CD4-positive, alpha-beta T cell treated with Interleukin-10 for 1 hour (primary cell): ENCODE measurements at regions not wholly inside any gene's neighbourhood (a gene's known extent, or its start where the extent isn't known, plus 50 kb on each side); places are given as distances from the start of the nearest gene placed in this dataset.
"Not testable (repeated sequence)": the region's sequence is repeated elsewhere in the genome, so short reads cannot be mapped to it uniquely, and the experiment has no call there.

Experiments used
- DNase-seq: peaks from one replicate; pipeline ENCODE4 v3.0.0-alpha.2; 2020

DNA sequence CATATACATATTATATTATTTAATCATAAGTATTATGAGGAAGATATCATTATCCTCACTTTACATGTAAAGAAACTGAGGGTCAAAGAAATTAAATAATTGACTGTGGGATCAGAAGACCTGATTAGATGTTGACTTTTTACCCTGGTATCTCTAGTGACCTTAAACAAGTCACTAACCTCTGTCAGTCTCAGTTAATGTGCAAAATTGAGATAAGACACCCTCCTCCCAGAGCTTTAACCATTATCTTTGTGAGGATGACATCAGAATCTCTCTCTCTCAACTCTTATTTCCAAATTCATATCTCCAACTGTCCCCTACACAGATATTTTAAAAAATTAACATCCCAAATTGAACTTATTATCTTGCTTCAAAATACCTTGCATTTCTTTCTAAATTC is 177.8 kb downstream of the KLHL28 start:
- DNase-seq = no peak

DNA sequence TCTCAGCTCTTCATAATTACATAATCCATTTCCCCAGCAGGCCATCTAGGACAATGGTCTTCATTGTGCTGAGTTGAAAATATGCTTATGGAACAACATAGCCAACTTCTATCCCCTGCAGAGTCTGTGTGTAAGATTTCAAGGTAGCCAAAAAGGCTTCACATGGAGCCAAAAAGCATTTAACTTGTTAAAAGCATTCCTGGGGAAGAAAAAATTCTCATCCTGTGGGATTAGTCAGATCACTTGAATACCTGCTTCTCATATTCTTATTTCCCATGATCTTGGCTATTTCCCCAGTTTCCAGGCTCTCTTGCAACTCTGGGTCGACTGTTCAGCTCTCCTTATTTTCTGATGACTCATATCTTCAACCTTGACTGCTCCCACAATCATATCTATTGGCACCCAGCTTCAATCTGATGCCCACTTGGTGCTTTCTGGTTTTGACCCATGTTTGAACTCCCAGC is 178.9 kb downstream of the KLHL28 start:
- DNase-seq = no peak

GRCh38 chr14:44780989-44781388 is 180.8 kb downstream of the KLHL28 start:
- DNase-seq = no peak

GRCh38 chr14:44778604-44779003 is 183.1 kb downstream of the KLHL28 start:
- no peak for DNase-seq

DNA sequence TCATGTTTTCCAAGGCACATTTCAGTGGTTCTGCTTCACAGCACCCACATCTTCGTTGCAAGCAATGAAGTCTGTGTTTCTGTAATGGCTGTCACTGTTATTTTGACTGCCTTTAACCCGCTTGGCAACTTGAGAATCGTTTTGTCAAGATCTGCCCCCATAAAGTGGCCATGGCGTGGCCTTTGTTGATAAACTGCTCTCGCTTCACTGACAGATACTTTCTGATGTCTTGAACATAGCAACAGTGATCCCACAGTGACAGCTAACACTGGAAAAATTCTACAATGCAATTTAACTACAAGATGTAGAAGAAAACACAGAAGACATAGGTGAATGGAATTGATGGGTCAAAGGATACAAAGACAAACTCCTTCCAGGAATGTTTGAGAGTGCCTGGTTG is 184.2 kb downstream of the KLHL28 start:
- DNase-seq = no peak

DNA sequence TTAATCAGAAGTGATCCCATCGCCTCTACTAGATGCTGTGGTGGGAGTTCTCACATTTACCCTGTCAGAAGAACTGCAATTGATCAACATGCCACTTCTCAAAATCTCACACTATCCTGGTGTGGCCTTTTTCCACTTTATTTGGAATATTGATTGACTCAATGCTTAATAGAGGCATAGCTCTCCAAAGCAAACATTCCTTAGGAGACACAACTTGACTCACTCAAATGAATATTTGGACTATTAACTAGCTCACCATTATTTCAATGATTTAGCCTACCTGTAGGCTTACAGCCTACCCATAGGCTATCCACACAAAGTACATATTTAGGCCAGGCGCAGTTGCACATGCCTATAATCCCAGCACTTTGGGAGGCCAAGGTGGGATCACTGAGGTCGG is 186.5 kb downstream of the KLHL28 start:
- no peak for DNase-seq

DNA sequence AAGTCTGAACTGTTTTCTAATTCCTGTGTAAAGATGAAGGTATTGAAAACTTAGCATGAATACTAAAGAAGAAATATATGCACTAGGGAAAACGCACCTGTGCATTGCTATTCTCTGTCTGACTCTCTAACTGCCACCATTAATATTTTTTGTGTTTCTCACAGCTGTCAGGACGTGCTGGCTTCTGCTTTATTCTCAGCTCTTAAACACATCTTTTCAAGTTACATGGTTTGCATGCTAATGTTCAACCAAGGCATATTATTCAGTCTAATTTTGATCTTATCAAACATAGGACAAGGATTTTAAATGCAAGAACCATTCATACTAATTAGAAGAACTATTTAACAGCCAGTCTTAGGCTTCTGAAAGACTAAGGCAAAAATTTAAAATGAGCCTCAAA is 187.4 kb downstream of the KLHL28 start:
- no peak for DNase-seq

DNA sequence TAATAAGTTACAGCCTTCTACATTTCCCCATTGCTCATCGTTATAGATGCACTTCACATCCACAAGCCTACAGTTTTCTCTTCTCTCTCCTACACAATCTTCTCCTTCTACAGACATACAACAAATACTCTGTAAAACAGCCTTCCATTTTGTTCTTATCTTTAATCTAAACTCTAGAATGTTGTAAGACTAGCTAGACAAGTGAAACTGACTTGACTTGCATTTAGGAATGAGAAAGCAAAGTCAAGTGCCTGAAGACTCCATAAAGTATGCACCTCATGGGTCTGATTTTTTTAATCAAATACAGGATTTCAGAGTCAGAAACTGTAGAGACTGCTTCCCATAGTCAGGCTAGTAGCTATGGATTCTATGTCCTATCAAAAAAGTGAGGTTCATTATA is 190.3 kb downstream of the KLHL28 start:
- DNase-seq = no peak

GRCh38 chr14:44770201-44770600 is 191.5 kb downstream of the KLHL28 start:
- DNase-seq = no peak

- DNase-seq = no peak
These were observed 192.8 kb downstream of the KLHL28 start for GRCh38 chr14:44768935-44769334.

- DNase-seq = no peak
These were observed 194.0 kb downstream of the KLHL28 start for GRCh38 chr14:44767646-44768173.

DNA sequence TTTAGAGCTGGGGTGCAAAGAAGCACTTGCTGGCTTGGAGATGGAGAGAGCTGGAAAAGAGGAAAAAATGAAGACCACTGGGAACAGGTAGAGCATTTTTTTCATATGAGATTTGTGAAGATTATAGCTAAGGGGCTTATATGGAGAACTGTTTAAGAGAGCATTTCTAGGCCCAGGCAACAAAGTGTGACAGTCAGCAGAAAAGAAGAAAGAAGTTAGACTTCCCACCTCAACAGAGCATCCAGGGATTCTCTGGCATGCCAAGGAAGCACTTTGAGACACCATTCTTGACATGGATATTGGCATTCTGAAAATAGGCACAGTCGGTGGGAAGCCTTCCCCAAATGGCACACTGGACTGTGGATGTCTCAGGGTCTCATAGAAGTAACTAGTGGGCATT is 195.5 kb downstream of the KLHL28 start:
- DNase-seq = no peak

DNA sequence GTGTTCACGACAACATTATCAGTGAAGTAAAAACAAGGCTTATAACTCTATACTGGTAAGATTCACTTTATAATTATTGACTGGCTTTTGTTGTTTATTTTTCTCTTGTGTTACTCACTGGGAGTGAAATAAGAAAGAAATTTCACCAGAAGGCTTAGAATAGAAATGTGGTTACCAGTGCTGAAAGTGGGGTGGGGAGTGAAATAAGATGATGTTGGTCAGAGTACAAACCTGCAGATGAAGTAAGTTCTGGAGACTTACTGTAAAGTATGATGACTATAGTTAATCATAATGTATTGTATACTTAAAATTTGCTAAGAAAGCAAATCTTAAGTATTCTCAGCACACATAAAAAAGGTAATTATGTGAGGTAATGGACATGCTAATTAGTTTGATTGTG is 198.4 kb downstream of the KLHL28 start:
- no peak for DNase-seq

GRCh38 chr14:44759277-44759676 is 202.5 kb downstream of the KLHL28 start:
- no peak for DNase-seq

DNA sequence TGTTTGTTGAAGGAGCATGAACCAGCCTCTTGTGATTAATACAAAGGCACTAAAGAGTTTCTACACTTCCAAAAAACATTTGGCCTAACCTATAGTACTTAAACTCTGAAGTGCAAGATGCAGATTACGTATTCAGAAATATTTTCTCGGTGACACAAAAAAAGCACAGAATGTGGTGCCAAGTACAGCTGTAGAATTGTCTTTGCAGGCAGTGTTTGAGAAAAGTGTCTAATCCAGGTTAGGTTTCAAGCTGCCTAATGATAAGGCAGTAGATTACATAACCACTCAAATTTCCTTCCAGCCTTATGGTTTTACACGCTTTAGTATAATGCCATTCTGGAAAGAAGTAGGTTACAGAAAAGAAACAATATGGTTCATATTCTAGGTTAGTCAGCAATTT is 205.2 kb downstream of the KLHL28 start:
- no peak for DNase-seq

- DNase-seq = no peak
These were observed 216.4 kb downstream of the KLHL28 start for GRCh38 chr14:44745371-44745770.

GRCh38 chr14:44742202-44742601 is 219.5 kb downstream of the KLHL28 start:
- no peak for DNase-seq

GRCh38 chr14:44741431-44741830 is 220.3 kb downstream of the KLHL28 start:
- DNase-seq = no peak

DNA sequence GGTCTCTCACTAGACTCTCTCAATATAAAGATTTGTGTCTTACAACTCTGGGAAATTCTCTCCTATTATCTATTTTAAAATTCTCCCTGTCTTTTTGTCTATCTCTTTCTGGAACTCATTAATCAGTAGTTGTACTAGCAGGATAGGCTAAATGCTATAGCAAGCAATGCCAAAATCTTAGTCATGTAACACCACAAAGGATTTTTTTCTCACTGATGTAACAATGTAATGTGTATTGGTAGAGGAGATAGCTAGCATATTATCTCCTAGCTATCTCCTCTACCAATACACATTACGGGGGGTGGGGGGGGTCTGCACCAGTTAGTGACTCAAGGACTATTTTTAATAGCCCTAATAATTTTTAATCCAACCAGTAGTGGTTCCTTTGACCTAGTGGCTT is 225.4 kb downstream of the KLHL28 start:
- no peak for DNase-seq

DNA sequence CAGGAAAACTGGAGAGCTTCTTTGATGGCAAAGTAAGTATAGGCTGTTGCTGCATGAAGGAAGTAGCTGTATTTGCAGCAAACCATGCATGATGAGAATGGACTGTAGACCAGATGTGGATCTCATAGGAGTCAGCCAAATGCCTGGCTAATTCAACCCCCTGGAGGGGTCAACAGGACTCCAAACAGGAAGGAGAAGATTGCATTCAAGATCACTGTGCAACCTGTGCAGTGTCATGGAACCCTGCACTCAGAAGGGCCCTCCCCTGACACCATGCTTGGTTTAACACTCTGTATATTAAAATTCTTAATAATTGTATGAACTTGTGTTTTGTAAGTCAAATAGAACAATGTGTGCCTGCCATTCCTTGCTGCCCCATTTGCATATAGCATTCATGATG is 225.1 kb upstream of the FSCB start:
- no peak for DNase-seq

DNA sequence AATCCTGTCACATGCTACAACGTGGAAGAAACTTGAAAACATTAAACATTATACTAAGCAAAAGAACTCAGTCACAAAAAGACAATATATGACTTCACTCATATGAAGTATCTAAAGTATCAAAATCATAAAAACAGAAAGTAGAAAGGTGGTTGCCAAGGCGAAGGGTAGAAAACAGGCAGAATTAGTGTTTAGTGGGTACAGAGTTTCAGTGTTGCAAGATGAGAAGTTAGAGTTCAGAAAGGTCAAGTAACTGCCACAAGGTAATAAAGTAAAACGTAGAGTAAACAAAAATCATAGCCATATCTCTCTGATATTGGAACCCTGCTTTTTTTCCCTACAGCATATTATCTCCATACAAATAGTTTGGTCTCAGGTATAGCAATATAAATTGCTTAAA is 223.8 kb upstream of the FSCB start:
- DNase-seq = no peak

DNA sequence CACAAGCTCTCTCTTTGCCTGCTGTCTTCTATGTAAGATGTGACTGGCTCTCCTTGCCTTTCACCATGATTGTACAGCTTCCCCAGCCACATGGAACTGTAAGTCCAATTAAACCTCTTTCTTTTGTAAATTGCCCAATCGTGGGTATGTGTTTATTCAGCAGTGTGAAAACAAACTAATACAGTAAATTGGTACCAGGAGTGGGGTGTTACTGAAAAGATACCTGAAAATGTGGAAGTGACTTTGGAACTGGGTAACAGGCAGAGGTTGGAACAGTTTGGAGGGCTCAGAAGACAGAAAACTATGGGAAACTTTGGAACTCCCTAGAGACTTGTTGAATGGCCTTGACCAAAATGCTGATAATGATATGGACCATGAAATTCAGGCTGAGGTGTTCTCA is 214.3 kb upstream of the FSCB start:
- DNase-seq = not testable (repeated sequence)

DNA sequence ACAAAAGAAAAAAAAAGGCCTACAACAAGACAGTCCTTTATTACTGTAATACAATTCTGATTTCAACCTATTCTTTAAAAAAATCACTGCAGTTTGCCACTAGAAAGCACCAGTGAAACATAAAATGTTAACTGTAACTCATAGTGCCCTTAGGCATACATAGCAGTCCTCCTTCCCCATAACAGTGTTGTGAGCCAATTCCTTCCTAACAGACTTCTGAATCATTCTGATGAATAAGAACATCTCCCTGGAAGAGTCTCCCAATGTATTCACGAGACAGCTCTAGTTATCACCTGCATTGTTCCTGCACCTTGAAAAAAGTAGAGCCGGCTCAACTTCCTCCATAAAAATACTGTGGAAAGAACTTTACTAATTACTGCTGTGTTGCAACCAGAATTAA is 213.6 kb upstream of the FSCB start:
- no peak for DNase-seq

DNA sequence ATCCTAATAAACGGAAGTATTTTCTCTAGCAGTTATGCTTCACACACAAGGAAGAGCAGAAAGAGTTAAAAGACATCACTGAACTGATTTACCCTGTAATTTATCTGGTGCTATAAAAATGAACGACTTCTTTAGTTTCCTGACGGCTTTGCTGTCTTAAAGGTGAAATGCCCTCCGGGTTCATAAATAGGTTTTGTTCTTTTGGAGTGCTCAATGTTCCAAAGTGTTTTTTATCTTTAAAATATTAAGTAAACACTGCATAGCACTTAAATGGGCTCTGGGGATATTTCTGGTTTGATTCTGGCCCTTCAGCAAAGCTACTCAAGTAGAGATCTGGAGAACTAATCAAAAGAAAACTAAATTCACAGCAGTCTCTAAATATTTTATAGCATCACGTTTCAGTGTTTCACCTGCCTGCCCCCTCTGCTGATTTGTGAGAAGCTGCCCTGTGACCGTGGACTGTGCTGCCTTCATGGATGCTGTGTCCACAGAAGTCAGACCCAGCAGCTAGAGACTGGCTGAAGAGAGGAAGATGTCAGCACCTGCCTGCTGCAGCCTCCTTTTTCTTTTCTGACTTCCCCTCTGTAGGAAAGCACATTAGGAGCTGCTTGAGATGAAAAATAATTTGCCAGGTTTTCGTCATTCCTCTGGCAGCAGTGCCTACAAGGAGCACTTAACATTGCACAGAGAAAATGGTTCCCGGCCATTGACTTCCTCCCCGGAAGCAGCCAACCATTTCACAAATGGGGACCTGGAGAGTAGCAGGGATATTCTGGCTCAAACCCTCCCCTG is 205.1 kb upstream of the FSCB start:
- no peak for DNase-seq
